ENCODE measurements at regions not wholly inside any gene's neighbourhood (a gene's known extent, or its start where the extent isn't known, plus 50 kb on each side); places are given as distances from the start of the nearest gene placed in this dataset.

- DNase-seq (no peak), ATAC-seq (ENCODE audit: low read depth) (no peak)
- TF ChIP-seq CTCF (IDR thresholded peaks at IDR 0.05) = no peak
- Mint-ChIP-seq H3K36me3 (ENCODE audit: low read depth) (no peaks in the 10 kb centered on the region), H3K9me3 (no peaks in the 10 kb centered on the region), H3K4me1 (no peaks in the 10 kb centered on the region), H3K27me3 (no peaks in the 10 kb centered on the region), H3K27ac (no peak overlapping the region), H3K4me3 (no peak overlapping the region)
- POLR2A ChIA-PET = no interaction called here
- CTCF ChIA-PET = no interaction called here
- intact Hi-C loops (cut with micrococcal nuclease) = no loop called here
Observed at GRCh38 chr2:142827170-142827569, 50.3 kb upstream of the KYNU start.

- ChIA-PET POLR2A (no interaction called here), CTCF (no interaction called here)
- Mint-ChIP-seq H3K4me3 (no peak overlapping the region), H3K4me1 (no peaks in the 10 kb centered on the region), H3K9me3 (no peaks in the 10 kb centered on the region), H3K27ac (no peak overlapping the region), H3K27me3 (no peaks in the 10 kb centered on the region), H3K36me3 (ENCODE audit: low read depth) (no peaks in the 10 kb centered on the region)
- ATAC-seq (ENCODE audit: low read depth) (no peak), DNase-seq (no peak)
- intact Hi-C loops (cut with micrococcal nuclease) = no loop called here
- TF ChIP-seq CTCF (IDR thresholded peaks at IDR 0.05) = no peak
Observed at GRCh38 chr2:142825861-142826260, 51.6 kb upstream of the KYNU start.

- intact Hi-C loops (cut with micrococcal nuclease) = no loop called here
- CTCF ChIA-PET = no interaction called here
- no peak for DNase-seq
- POLR2A ChIA-PET = no interaction called here
- TF ChIP-seq CTCF (IDR thresholded peaks at IDR 0.05) = no peak
- no peaks in the 10 kb centered on the region for H3K4me1 Mint-ChIP-seq
- no peaks in the 10 kb centered on the region for H3K36me3 Mint-ChIP-seq (ENCODE audit: low read depth)
- no peak overlapping the region for H3K27ac Mint-ChIP-seq
- no peaks in the 10 kb centered on the region for H3K27me3 Mint-ChIP-seq
- H3K4me3 Mint-ChIP-seq = no peak overlapping the region
- ATAC-seq (ENCODE audit: low read depth) = no peak
- no peaks in the 10 kb centered on the region for H3K9me3 Mint-ChIP-seq
Observed at GRCh38 chr2:142824756-142825155, 52.7 kb upstream of the KYNU start.

GRCh38 chr2:142822190-142822589 is 55.3 kb upstream of the KYNU start:
- Mint-ChIP-seq H3K4me1 (no peaks in the 10 kb centered on the region), H3K9me3 (no peaks in the 10 kb centered on the region), H3K36me3 (ENCODE audit: low read depth) (no peaks in the 10 kb centered on the region), H3K4me3 (no peak overlapping the region), H3K27ac (no peak overlapping the region), H3K27me3 (no peaks in the 10 kb centered on the region)
- ATAC-seq (ENCODE audit: low read depth) (no peak), DNase-seq (no peak)
- intact Hi-C loops (cut with micrococcal nuclease) = no loop called here
- ChIA-PET CTCF (no interaction called here), POLR2A (no interaction called here)
- TF ChIP-seq CTCF (IDR thresholded peaks at IDR 0.05) = no peak

- intact Hi-C loops (cut with micrococcal nuclease) = no loop called here
- ATAC-seq (ENCODE audit: low read depth) (no peak), DNase-seq (no peak)
- Mint-ChIP-seq H3K9me3 (no peaks in the 10 kb centered on the region), H3K27me3 (no peaks in the 10 kb centered on the region), H3K4me1 (no peaks in the 10 kb centered on the region), H3K36me3 (ENCODE audit: low read depth) (no peaks in the 10 kb centered on the region), H3K27ac (no peak overlapping the region), H3K4me3 (no peak overlapping the region)
- ChIA-PET POLR2A (no interaction called here), CTCF (no interaction called here)
- TF ChIP-seq CTCF (IDR thresholded peaks at IDR 0.05) = no peak
Observed at GRCh38 chr2:142819411-142819810, 58.1 kb upstream of the KYNU start.
